ENCODE measurements at regions not wholly inside any gene's neighbourhood (a gene's known extent, or its start where the extent isn't known, plus 50 kb on each side); places are given as distances from the start of the nearest gene placed in this dataset.

DNA sequence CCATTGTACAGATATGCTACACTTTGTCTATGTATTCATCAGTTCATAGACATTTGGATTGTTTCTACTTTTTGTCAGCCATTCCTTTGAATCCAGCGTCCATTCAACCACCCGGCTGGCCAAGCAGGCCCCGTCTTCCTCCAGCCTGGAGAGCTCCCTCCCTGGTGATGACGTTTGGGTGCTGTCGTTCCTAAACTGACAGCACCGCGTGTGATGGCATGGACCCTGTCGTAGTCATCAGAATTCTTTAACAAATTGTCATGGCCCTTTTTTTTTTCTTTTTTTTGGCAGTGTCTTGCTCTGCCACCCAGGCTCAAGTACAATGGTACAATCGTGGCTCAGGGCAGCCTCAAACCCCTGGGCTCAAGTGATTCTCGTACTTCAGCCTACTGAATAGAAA, 138.6 kb upstream of the ERRFI1 start:
- no peak overlapping the region for H3K14ac ChIP-seq (ENCODE audit: low read length in 2 of 2)
- H2BK12ac ChIP-seq (ENCODE audit: low read length in 2 of 2) = peak overlapping the region in 1 of 2 experiments; percentile 29
- no peak overlapping the region for H3K4me3 ChIP-seq (ENCODE audit: insufficient read depth in 1 of 2, low read depth in 1 of 2, low read length in 2 of 2)
- H2BK120ac ChIP-seq (ENCODE audit: low read depth, low read length) = no peak overlapping the region
- 92% methylated on average over 10 of the region's 10 CpGs for whole genome bisulfite sequencing
- no peak overlapping the region for H3K18ac ChIP-seq (ENCODE audit: low read depth in 1 of 2, low read length in 2 of 2)
- H3K23ac ChIP-seq (ENCODE audit: low read length in 2 of 2) = no peak overlapping the region
- H2BK15ac ChIP-seq (ENCODE audit: low read depth, poor library complexity, severe bottlenecking) = no peak overlapping the region
- H4K91ac ChIP-seq (ENCODE audit: low read length) = no peak overlapping the region
- no peak overlapping the region for H2AFZ ChIP-seq (ENCODE audit: low read depth, low read length)
- H3K36me3 ChIP-seq (ENCODE audit: control insufficient read depth in 1 of 2, insufficient read depth in 2 of 2, low read depth in 1 of 2, low read length in 2 of 2) = no peaks in the 10 kb centered on the region
- peaks cover 17% of the 10 kb centered on the region for H3K4me1 ChIP-seq (ENCODE audit: control insufficient read depth, insufficient read depth, low read depth, low read length)
- H4K8ac ChIP-seq (ENCODE audit: low read length) = no peak overlapping the region
- H3K27me3 ChIP-seq (ENCODE audit: control insufficient read depth in 1 of 2, insufficient read depth in 1 of 2, low read length in 2 of 2) = no peaks in the 10 kb centered on the region
- no peak overlapping the region for H3K9ac ChIP-seq (ENCODE audit: low read length)
- H2AK5ac ChIP-seq (ENCODE audit: low read length, severe bottlenecking) = no peak overlapping the region
- H3K4ac ChIP-seq (ENCODE audit: low read depth in 1 of 2, low read length in 2 of 2) = no peak overlapping the region
- H3K4me2 ChIP-seq (ENCODE audit: low read length, poor library complexity, severe bottlenecking) = no peak overlapping the region
- H3K79me1 ChIP-seq (replicated peaks; ENCODE audit: low read length, poor library complexity, severe bottlenecking) = no peaks in the 10 kb centered on the region
- H3K9me3 ChIP-seq (ENCODE audit: control insufficient read depth, low read length) = no peaks in the 10 kb centered on the region
- no peak overlapping the region for H2BK5ac ChIP-seq (ENCODE audit: low read depth, low read length, poor library complexity, severe bottlenecking)
- no peak for DNase-seq
- H3K27ac ChIP-seq (ENCODE audit: low read length, poor library complexity, severe bottlenecking) = no peak overlapping the region

DNA sequence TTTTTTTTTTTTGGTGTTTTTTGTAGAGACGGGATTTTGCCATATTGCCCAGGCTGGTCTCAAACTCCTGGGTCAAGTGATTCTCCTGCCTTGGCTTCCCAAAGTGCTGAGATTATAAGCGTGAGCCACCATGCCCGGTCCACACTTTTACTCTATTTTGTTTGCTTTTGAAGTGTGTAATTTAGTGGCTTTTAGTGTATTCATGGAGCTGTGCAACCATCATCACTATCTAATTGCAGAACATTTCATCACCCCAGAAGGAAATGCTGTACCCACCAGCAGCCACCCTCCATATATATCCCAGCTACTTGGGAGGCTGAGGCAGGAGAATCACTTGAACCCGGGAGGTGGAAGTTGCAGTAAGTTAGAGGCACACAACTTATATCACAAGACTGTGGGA, 136.9 kb upstream of the ERRFI1 start:
- no peak overlapping the region for H2BK120ac ChIP-seq (ENCODE audit: low read depth, low read length)
- no peak overlapping the region for H3K9ac ChIP-seq (ENCODE audit: low read length)
- H3K4me3 ChIP-seq (ENCODE audit: insufficient read depth in 1 of 2, low read depth in 1 of 2, low read length in 2 of 2) = no peak overlapping the region
- peaks cover 11% of the 10 kb centered on the region for H3K4me1 ChIP-seq (ENCODE audit: control insufficient read depth, insufficient read depth, low read depth, low read length)
- no peaks in the 10 kb centered on the region for H3K79me1 ChIP-seq (replicated peaks; ENCODE audit: low read length, poor library complexity, severe bottlenecking)
- H2AK5ac ChIP-seq (ENCODE audit: low read length, severe bottlenecking) = no peak overlapping the region
- H2BK15ac ChIP-seq (ENCODE audit: low read depth, poor library complexity, severe bottlenecking) = no peak overlapping the region
- no peak overlapping the region for H2BK5ac ChIP-seq (ENCODE audit: low read depth, low read length, poor library complexity, severe bottlenecking)
- no peak overlapping the region for H3K27ac ChIP-seq (ENCODE audit: low read length, poor library complexity, severe bottlenecking)
- H3K14ac ChIP-seq (ENCODE audit: low read length in 2 of 2) = no peak overlapping the region
- DNase-seq = no peak
- H4K8ac ChIP-seq (ENCODE audit: low read length) = no peak overlapping the region
- no peak overlapping the region for H2AFZ ChIP-seq (ENCODE audit: low read depth, low read length)
- no peak overlapping the region for H3K4ac ChIP-seq (ENCODE audit: low read depth in 1 of 2, low read length in 2 of 2)
- no peak overlapping the region for H3K23ac ChIP-seq (ENCODE audit: low read length in 2 of 2)
- no peaks in the 10 kb centered on the region for H3K27me3 ChIP-seq (ENCODE audit: control insufficient read depth in 1 of 2, insufficient read depth in 1 of 2, low read length in 2 of 2)
- no peaks in the 10 kb centered on the region for H3K9me3 ChIP-seq (ENCODE audit: control insufficient read depth, low read length)
- no peak overlapping the region for H3K18ac ChIP-seq (ENCODE audit: low read depth in 1 of 2, low read length in 2 of 2)
- no peak overlapping the region for H4K91ac ChIP-seq (ENCODE audit: low read length)
- no peak overlapping the region for H2BK12ac ChIP-seq (ENCODE audit: low read length in 2 of 2)
- no peaks in the 10 kb centered on the region for H3K36me3 ChIP-seq (ENCODE audit: control insufficient read depth in 1 of 2, insufficient read depth in 2 of 2, low read depth in 1 of 2, low read length in 2 of 2)
- no peak overlapping the region for H3K4me2 ChIP-seq (ENCODE audit: low read length, poor library complexity, severe bottlenecking)
- 100% methylated on average over 2 of the region's 4 CpGs for WGBS

DNA sequence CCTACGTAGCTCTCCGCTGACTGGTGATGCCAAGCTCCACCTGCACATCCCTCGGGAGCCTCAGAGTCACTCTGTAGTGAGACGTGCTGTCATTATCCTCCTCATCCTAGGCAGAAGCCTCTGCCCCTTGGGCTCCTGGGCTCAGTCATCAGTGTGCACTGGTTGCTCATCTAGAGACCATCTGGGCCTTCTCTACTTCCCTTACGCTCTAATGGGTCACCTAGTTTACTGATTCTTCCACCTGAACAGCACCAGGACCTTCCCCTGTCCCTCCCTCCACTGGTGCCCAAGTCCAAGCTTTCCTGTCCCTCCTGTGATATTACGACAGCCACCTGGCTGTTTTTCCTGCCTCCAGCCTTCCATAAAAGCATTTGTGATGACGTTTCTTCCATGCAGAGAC, 136.1 kb upstream of the ERRFI1 start:
- H3K4me3 ChIP-seq (ENCODE audit: insufficient read depth in 1 of 2, low read depth in 1 of 2, low read length in 2 of 2) = no peak overlapping the region
- no peak overlapping the region for H2BK120ac ChIP-seq (ENCODE audit: low read depth, low read length)
- no peaks in the 10 kb centered on the region for H3K36me3 ChIP-seq (ENCODE audit: control insufficient read depth in 1 of 2, insufficient read depth in 2 of 2, low read depth in 1 of 2, low read length in 2 of 2)
- H2BK15ac ChIP-seq (ENCODE audit: low read depth, poor library complexity, severe bottlenecking) = no peak overlapping the region
- no peak overlapping the region for H3K4ac ChIP-seq (ENCODE audit: low read depth in 1 of 2, low read length in 2 of 2)
- no peak overlapping the region for H3K27ac ChIP-seq (ENCODE audit: low read length, poor library complexity, severe bottlenecking)
- no peak overlapping the region for H2AFZ ChIP-seq (ENCODE audit: low read depth, low read length)
- peak overlapping the region; percentile 34 for H4K91ac ChIP-seq (ENCODE audit: low read length)
- H3K79me1 ChIP-seq (replicated peaks; ENCODE audit: low read length, poor library complexity, severe bottlenecking) = no peaks in the 10 kb centered on the region
- H3K4me2 ChIP-seq (ENCODE audit: low read length, poor library complexity, severe bottlenecking) = no peak overlapping the region
- H3K9me3 ChIP-seq (ENCODE audit: control insufficient read depth, low read length) = no peaks in the 10 kb centered on the region
- no peak for DNase-seq
- H3K23ac ChIP-seq (ENCODE audit: low read length in 2 of 2) = no peak overlapping the region
- H3K9ac ChIP-seq (ENCODE audit: low read length) = no peak overlapping the region
- H2BK5ac ChIP-seq (ENCODE audit: low read depth, low read length, poor library complexity, severe bottlenecking) = no peak overlapping the region
- 95% methylated on average over 6 of the region's 7 CpGs for whole genome bisulfite sequencing
- H3K14ac ChIP-seq (ENCODE audit: low read length in 2 of 2) = no peak overlapping the region
- no peaks in the 10 kb centered on the region for H3K27me3 ChIP-seq (ENCODE audit: control insufficient read depth in 1 of 2, insufficient read depth in 1 of 2, low read length in 2 of 2)
- peaks cover 8% of the 10 kb centered on the region for H3K4me1 ChIP-seq (ENCODE audit: control insufficient read depth, insufficient read depth, low read depth, low read length)
- H3K18ac ChIP-seq (ENCODE audit: low read depth in 1 of 2, low read length in 2 of 2) = peak overlapping the region; percentile 38 to 55
- peak overlapping the region; percentile 20 to 76 for H2BK12ac ChIP-seq (ENCODE audit: low read length in 2 of 2)
- peak overlapping the region; percentile 67 for H4K8ac ChIP-seq (ENCODE audit: low read length)
- H2AK5ac ChIP-seq (ENCODE audit: low read length, severe bottlenecking) = no peak overlapping the region

DNA sequence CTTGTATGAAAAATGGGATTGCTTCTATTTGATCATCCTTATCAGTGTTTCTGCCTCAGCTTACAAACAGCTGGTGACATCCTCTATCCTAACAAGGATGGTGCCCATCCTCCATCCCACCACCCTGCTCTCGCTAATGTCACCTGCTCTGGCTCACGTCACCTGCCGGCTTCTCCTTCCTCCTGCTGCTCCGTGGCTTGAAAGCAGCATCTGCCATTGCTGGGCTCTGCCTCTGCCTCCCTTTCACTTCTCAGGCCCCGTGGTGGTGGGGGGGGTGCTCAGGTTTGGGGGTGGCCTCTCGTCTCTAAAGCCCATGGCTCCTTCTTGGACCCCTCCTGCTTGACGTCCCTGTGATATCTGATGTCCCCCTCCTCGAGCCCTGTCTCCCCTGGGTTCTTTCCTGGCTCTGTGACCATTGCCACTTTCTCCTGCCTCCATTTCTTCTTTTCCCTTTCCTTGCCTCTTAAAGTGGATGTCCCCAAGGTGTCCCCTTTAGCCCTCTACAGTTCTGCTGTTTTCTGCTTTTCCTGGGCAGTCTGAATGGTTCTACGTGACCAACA, 135.5 kb upstream of the ERRFI1 start:
- H3K79me1 ChIP-seq (replicated peaks; ENCODE audit: low read length, poor library complexity, severe bottlenecking) = no peaks in the 10 kb centered on the region
- 92% methylated on average over 9 of the region's 9 CpGs for WGBS
- no peaks in the 10 kb centered on the region for H3K9me3 ChIP-seq (ENCODE audit: control insufficient read depth, low read length)
- peak overlapping the region in 1 of 2 experiments; percentile 12 for H3K18ac ChIP-seq (ENCODE audit: low read depth in 1 of 2, low read length in 2 of 2)
- no peak overlapping the region for H3K27ac ChIP-seq (ENCODE audit: low read length, poor library complexity, severe bottlenecking)
- no peak overlapping the region for H2AFZ ChIP-seq (ENCODE audit: low read depth, low read length)
- H2BK12ac ChIP-seq (ENCODE audit: low read length in 2 of 2) = peak overlapping the region; percentile 0 to 35
- no peak for DNase-seq
- H2BK120ac ChIP-seq (ENCODE audit: low read depth, low read length) = no peak overlapping the region
- H2BK5ac ChIP-seq (ENCODE audit: low read depth, low read length, poor library complexity, severe bottlenecking) = no peak overlapping the region
- peak overlapping the region in 1 of 2 experiments; percentile 0 for H3K14ac ChIP-seq (ENCODE audit: low read length in 2 of 2)
- H2BK15ac ChIP-seq (ENCODE audit: low read depth, poor library complexity, severe bottlenecking) = no peak overlapping the region
- no peak overlapping the region for H3K9ac ChIP-seq (ENCODE audit: low read length)
- H2AK5ac ChIP-seq (ENCODE audit: low read length, severe bottlenecking) = no peak overlapping the region
- no peaks in the 10 kb centered on the region for H3K36me3 ChIP-seq (ENCODE audit: control insufficient read depth in 1 of 2, insufficient read depth in 2 of 2, low read depth in 1 of 2, low read length in 2 of 2)
- peak overlapping the region; percentile 15 for H4K91ac ChIP-seq (ENCODE audit: low read length)
- no peak overlapping the region for H3K4me2 ChIP-seq (ENCODE audit: low read length, poor library complexity, severe bottlenecking)
- H4K8ac ChIP-seq (ENCODE audit: low read length) = no peak overlapping the region
- no peak overlapping the region for H3K23ac ChIP-seq (ENCODE audit: low read length in 2 of 2)
- no peak overlapping the region for H3K4ac ChIP-seq (ENCODE audit: low read depth in 1 of 2, low read length in 2 of 2)
- H3K4me1 ChIP-seq (ENCODE audit: control insufficient read depth, insufficient read depth, low read depth, low read length) = peaks cover 6% of the 10 kb centered on the region
- H3K4me3 ChIP-seq (ENCODE audit: insufficient read depth in 1 of 2, low read depth in 1 of 2, low read length in 2 of 2) = no peak overlapping the region
- H3K27me3 ChIP-seq (ENCODE audit: control insufficient read depth in 1 of 2, insufficient read depth in 1 of 2, low read length in 2 of 2) = no peaks in the 10 kb centered on the region

Measured in mesenchymal stem cell (in vitro differentiated cells and primary cell).